ENCODE measurements at regions not wholly inside any gene's neighbourhood (a gene's known extent, or its start where the extent isn't known, plus 50 kb on each side); places are given as distances from the start of the nearest gene placed in this dataset.

- DNase-seq (ENCODE audit: low read depth in 1 of 2, low spot score in 1 of 2): no peak
- Histone ChIP-seq H3K27ac (replicated peaks) (no peak overlapping the region), H3K4me3 (replicated peaks; ENCODE audit: insufficient read depth, low read length) (no peak overlapping the region), H3K27me3 (ENCODE audit: insufficient read depth, poor library complexity, severe bottlenecking) (no peaks in the 10 kb centered on the region)
- no peak for TF ChIP-seq SPI1 (IDR thresholded peaks at IDR 0.05; ENCODE audit: borderline replicate concordance, low read depth)
- TF ChIP-seq REST (IDR thresholded peaks at IDR 0.05; ENCODE audit: insufficient replicate concordance, low read depth): no peak
- TF ChIP-seq POLR2AphosphoS5 (IDR thresholded peaks at IDR 0.05; ENCODE audit: low read depth): no peak
- TF ChIP-seq GABPA (IDR thresholded peaks at IDR 0.05; ENCODE audit: low read depth): no peak
- TF ChIP-seq, protein P1, sequence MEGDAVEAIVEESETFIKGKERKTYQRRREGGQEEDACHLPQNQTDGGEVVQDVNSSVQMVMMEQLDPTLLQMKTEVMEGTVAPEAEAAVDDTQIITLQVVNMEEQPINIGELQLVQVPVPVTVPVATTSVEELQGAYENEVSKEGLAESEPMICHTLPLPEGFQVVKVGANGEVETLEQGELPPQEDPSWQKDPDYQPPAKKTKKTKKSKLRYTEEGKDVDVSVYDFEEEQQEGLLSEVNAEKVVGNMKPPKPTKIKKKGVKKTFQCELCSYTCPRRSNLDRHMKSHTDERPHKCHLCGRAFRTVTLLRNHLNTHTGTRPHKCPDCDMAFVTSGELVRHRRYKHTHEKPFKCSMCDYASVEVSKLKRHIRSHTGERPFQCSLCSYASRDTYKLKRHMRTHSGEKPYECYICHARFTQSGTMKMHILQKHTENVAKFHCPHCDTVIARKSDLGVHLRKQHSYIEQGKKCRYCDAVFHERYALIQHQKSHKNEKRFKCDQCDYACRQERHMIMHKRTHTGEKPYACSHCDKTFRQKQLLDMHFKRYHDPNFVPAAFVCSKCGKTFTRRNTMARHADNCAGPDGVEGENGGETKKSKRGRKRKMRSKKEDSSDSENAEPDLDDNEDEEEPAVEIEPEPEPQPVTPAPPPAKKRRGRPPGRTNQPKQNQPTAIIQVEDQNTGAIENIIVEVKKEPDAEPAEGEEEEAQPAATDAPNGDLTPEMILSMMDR (IDR thresholded peaks at IDR 0.05; ENCODE audit: insufficient read depth, low read length): no peak
Observed at GRCh38 chr2:13919981-13920382, 712.5 kb upstream of the LRATD1 start.

GRCh38 chr2:13921245-13921644, 711.3 kb upstream of the LRATD1 start:
- Histone ChIP-seq H3K4me3 (replicated peaks; ENCODE audit: insufficient read depth, low read length) (no peak overlapping the region), H3K27me3 (ENCODE audit: insufficient read depth, poor library complexity, severe bottlenecking) (no peaks in the 10 kb centered on the region), H3K27ac (replicated peaks) (no peak overlapping the region)
- TF ChIP-seq, protein P1 (IDR thresholded peaks at IDR 0.05; ENCODE audit: insufficient read depth, low read length): no peak
- TF ChIP-seq POLR2AphosphoS5 (IDR thresholded peaks at IDR 0.05; ENCODE audit: low read depth): no peak
- no peak for TF ChIP-seq GABPA (IDR thresholded peaks at IDR 0.05; ENCODE audit: low read depth)
- no peak for TF ChIP-seq SPI1 (IDR thresholded peaks at IDR 0.05; ENCODE audit: borderline replicate concordance, low read depth)
- no peak for TF ChIP-seq REST (IDR thresholded peaks at IDR 0.05; ENCODE audit: insufficient replicate concordance, low read depth)
- DNase-seq (ENCODE audit: low read depth in 1 of 2, low spot score in 1 of 2): no peak

DNA sequence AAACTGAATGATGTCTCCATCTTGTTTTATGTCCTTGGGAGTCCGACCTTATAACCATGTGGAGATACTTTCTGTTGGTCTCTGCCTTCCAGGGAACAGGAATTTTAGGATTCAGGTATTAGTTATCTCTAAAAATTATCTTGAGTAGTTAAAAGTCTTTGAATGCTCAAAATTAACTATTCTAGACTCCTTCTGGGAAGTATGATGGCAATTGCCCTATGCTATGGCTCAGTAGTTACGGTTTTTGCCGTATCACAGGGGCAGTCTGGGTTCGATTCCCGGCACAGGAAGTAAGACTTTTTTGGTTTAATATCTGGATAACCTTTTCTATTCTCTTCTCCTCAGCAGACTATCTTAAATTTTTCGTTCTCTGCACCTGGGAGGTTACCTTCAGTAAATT, 708.7 kb upstream of the LRATD1 start:
- Histone ChIP-seq H3K4me3 (replicated peaks; ENCODE audit: insufficient read depth, low read length) (no peak overlapping the region), H3K27me3 (ENCODE audit: insufficient read depth, poor library complexity, severe bottlenecking) (no peaks in the 10 kb centered on the region), H3K27ac (replicated peaks) (no peak overlapping the region)
- TF ChIP-seq GABPA (IDR thresholded peaks at IDR 0.05; ENCODE audit: low read depth): no peak
- TF ChIP-seq REST (IDR thresholded peaks at IDR 0.05; ENCODE audit: insufficient replicate concordance, low read depth): no peak
- TF ChIP-seq, protein P1 (IDR thresholded peaks at IDR 0.05; ENCODE audit: insufficient read depth, low read length): no peak
- TF ChIP-seq POLR2AphosphoS5 (IDR thresholded peaks at IDR 0.05; ENCODE audit: low read depth): no peak
- no peak for TF ChIP-seq SPI1 (IDR thresholded peaks at IDR 0.05; ENCODE audit: borderline replicate concordance, low read depth)
- no peak for DNase-seq (ENCODE audit: low read depth in 1 of 2, low spot score in 1 of 2)
